Osteoblast (primary cell): ENCODE measurements at regions not wholly inside any gene's neighbourhood (a gene's known extent, or its start where the extent isn't known, plus 50 kb on each side); places are given as distances from the start of the nearest gene placed in this dataset.

Experiments used
- DNase-seq: peaks from one replicate; pipeline ENCODE4 v3.0.0; 2011; ENCODE audit warnings: low spot score, mixed read lengths; ENCODE audit not compliant: insufficient read length; ENCODE audit errors: missing footprints
- H2AFZ ChIP-seq: 2 replicates; pipeline ENCODE4 v1.6.0; 2011; ENCODE audit warnings: mild to moderate bottlenecking, low read length
- H3K27ac ChIP-seq: 2 replicates; pipeline ENCODE4 v1.5.1; 2011; ENCODE audit warnings: mild to moderate bottlenecking, low read depth, low read length, moderate library complexity
- H3K27me3 ChIP-seq: 2 replicates; pipeline ENCODE4 v1.6.0; 2012; ENCODE audit warnings: mild to moderate bottlenecking, control low read depth, inconsistent platforms, low read length, moderate library complexity; ENCODE audit not compliant: insufficient read depth
- H3K36me3 ChIP-seq: 2 replicates; pipeline ENCODE4 v1.5.1; 2011; ENCODE audit warnings: mild to moderate bottlenecking, low read length, control low read depth, moderate library complexity; ENCODE audit not compliant: insufficient read depth
- H3K4me1 ChIP-seq: 2 replicates; pipeline ENCODE4 v1.5.1; 2011; ENCODE audit warnings: mild to moderate bottlenecking, low read length, control low read depth, moderate library complexity; ENCODE audit not compliant: insufficient read depth
- H3K4me2 ChIP-seq: 2 replicates; pipeline ENCODE4 v1.6.0; 2011; ENCODE audit warnings: mild to moderate bottlenecking, low read length; ENCODE audit not compliant: insufficient read depth
- H3K4me3 ChIP-seq: fragments of 200-600 bp; sonication (generic); 3 replicates; pipeline ENCODE4 v1.5.1; 2012; ENCODE audit warnings: mild to moderate bottlenecking, low read length, inconsistent platforms; ENCODE audit not compliant: insufficient read depth
- H3K79me2 ChIP-seq: 2 replicates; pipeline ENCODE4 v1.6.0; 2012; ENCODE audit warnings: mild to moderate bottlenecking, low read length, control low read depth, inconsistent platforms; ENCODE audit not compliant: insufficient read depth
- H3K9me3 ChIP-seq: 2 replicates; pipeline ENCODE4 v1.5.1; 2011; ENCODE audit warnings: low read depth, low read length, control low read depth
- H4K20me1 ChIP-seq: 2 replicates; pipeline ENCODE4 v1.6.0; 2012; ENCODE audit warnings: mild to moderate bottlenecking, low read length, control low read depth; ENCODE audit not compliant: insufficient read depth
- TF ChIP-seq, protein P1 (sequence below): IDR thresholded peaks from 2 replicates; pipeline ENCODE4 v1.5.1; 2011; ENCODE audit warnings: mild to moderate bottlenecking, low read depth, low read length, moderate library complexity; ENCODE audit errors: extremely low read depth

DNA sequence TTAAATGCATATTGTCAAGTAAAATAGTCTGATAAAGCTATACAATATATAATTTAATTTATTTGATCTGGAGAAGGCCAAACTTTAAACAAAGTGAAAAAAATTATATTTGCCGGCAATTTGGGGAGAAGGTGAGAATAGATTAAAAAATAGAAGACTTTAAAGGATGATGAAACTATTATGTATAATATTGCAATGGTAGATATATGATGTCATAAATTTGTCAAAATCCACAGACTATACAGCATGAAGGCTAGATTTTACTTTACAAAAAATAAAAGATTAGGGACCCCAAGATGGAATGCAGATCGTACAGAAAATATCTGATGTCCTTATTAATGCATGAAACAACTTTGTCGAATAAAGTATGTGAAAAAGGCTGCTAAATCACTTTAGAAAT lies 67.3 kb upstream of the MAL start:
- no peaks in the 10 kb centered on the region for H3K36me3 ChIP-seq
- H3K27ac ChIP-seq, result no peak overlapping the region
- H3K9me3 ChIP-seq, result no peaks in the 10 kb centered on the region
- TF ChIP-seq, protein P1, sequence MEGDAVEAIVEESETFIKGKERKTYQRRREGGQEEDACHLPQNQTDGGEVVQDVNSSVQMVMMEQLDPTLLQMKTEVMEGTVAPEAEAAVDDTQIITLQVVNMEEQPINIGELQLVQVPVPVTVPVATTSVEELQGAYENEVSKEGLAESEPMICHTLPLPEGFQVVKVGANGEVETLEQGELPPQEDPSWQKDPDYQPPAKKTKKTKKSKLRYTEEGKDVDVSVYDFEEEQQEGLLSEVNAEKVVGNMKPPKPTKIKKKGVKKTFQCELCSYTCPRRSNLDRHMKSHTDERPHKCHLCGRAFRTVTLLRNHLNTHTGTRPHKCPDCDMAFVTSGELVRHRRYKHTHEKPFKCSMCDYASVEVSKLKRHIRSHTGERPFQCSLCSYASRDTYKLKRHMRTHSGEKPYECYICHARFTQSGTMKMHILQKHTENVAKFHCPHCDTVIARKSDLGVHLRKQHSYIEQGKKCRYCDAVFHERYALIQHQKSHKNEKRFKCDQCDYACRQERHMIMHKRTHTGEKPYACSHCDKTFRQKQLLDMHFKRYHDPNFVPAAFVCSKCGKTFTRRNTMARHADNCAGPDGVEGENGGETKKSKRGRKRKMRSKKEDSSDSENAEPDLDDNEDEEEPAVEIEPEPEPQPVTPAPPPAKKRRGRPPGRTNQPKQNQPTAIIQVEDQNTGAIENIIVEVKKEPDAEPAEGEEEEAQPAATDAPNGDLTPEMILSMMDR, result no peak
- H4K20me1 ChIP-seq, result no peaks in the 10 kb centered on the region
- H3K4me3 ChIP-seq, result no peak overlapping the region
- H3K4me1 ChIP-seq, result no peaks in the 10 kb centered on the region
- peaks cover 5% of the 10 kb centered on the region for H3K27me3 ChIP-seq
- H3K4me2 ChIP-seq, result no peak overlapping the region
- no peak for DNase-seq
- no peaks in the 10 kb centered on the region for H3K79me2 ChIP-seq
- H2AFZ ChIP-seq, result no peak overlapping the region

DNA sequence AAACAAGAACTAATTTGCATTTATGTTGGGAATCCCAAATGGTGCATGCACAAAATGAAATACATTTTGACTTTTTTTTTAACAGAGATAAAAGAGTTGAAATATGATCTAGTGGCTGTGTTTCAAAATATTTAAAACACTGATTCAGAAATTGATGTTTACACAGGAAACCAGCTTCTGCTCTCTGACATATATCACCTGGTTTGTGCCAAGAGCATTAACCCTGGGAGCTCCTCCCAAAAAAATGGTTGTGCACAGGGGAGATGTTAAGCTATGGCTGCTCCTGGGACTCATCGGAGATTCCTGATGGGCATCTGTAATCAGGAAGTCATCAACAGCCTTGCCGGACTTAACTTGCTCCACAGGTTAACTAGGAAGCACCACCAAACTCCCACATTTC lies 65.2 kb upstream of the MAL start:
- no peak overlapping the region for H3K27ac ChIP-seq
- H2AFZ ChIP-seq, result no peak overlapping the region
- no peaks in the 10 kb centered on the region for H3K4me1 ChIP-seq
- H3K27me3 ChIP-seq, result peaks cover 5% of the 10 kb centered on the region
- H3K36me3 ChIP-seq, result no peaks in the 10 kb centered on the region
- TF ChIP-seq, protein P1, result no peak
- DNase-seq, result no peak
- no peaks in the 10 kb centered on the region for H3K9me3 ChIP-seq
- no peak overlapping the region for H3K4me2 ChIP-seq
- H4K20me1 ChIP-seq, result no peaks in the 10 kb centered on the region
- H3K79me2 ChIP-seq, result no peaks in the 10 kb centered on the region
- H3K4me3 ChIP-seq, result no peak overlapping the region

DNA sequence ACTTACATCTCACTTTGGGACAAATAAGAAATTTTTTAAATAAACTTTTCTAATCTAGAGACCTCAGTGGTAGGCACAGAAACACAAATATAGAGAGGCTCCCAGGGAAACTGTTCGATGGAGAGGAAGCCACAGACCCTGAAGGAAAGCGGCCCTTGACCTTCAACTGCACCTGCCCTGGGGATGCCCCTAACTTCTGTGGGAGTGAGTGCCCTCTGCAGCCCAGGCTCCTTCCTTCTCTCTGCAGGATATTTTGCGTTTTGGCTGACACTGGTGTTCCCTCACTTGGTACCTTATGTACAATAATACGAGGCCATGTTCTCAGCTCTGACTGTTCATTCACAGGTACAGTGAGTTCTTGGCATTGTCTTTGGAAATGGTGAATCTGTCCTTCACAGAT lies 64.8 kb upstream of the MAL start:
- Histone ChIP-seq H3K4me1 (no peaks in the 10 kb centered on the region), H3K27me3 (peaks cover 5% of the 10 kb centered on the region), H3K79me2 (no peaks in the 10 kb centered on the region), H2AFZ (no peak overlapping the region), H3K36me3 (no peaks in the 10 kb centered on the region), H3K27ac (no peak overlapping the region), H3K4me2 (no peak overlapping the region), H4K20me1 (no peaks in the 10 kb centered on the region), H3K4me3 (no peak overlapping the region), H3K9me3 (no peaks in the 10 kb centered on the region)
- TF ChIP-seq, protein P1, result no peak
- no peak for DNase-seq

GRCh38 chr2:94964193-94964592 lies 61.3 kb upstream of the MAL start:
- no peaks in the 10 kb centered on the region for H3K36me3 ChIP-seq
- no peaks in the 10 kb centered on the region for H3K4me1 ChIP-seq
- no peak overlapping the region for H2AFZ ChIP-seq
- H3K9me3 ChIP-seq, result no peaks in the 10 kb centered on the region
- no peak overlapping the region for H3K4me2 ChIP-seq
- H3K79me2 ChIP-seq, result no peaks in the 10 kb centered on the region
- H3K27me3 ChIP-seq, result peaks cover 5% of the 10 kb centered on the region
- H3K27ac ChIP-seq, result no peak overlapping the region
- no peak overlapping the region for H3K4me3 ChIP-seq
- TF ChIP-seq, protein P1, result no peak
- no peaks in the 10 kb centered on the region for H4K20me1 ChIP-seq
- DNase-seq, result no peak
